GM18870 (cell line): ENCODE measurements at regions not wholly inside any gene's neighbourhood (a gene's known extent, or its start where the extent isn't known, plus 50 kb on each side); places are given as distances from the start of the nearest gene placed in this dataset.

Experiments
- ATAC-seq: cut with Tn5 transposase; IDR thresholded peaks from one replicate; pipeline ENCODE4 v1.9.1; 2021; ENCODE audit warnings: moderate library complexity; ENCODE audit not compliant: unreplicated experiment

DNA sequence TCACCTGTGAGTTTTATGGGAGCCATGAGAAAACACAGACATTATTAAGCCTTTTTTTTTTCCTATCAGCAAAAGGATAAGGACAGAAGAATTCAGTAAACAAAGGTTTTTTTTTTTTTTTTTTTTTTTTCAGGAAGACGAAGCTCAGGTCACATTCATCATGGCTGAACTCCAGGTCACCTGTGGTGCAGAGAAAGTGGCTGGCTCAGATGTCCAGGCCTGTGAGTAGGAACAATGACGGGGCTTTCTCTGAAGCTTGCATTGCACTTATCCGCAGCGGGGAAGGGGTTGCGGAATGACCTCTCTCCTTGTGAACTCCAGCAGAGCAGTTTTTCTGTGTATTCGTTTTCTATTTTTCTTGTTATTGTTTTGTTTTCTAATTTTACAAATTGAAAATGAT, 759.6 kb upstream of the TMEM132C start:
- no peak for ATAC-seq

DNA sequence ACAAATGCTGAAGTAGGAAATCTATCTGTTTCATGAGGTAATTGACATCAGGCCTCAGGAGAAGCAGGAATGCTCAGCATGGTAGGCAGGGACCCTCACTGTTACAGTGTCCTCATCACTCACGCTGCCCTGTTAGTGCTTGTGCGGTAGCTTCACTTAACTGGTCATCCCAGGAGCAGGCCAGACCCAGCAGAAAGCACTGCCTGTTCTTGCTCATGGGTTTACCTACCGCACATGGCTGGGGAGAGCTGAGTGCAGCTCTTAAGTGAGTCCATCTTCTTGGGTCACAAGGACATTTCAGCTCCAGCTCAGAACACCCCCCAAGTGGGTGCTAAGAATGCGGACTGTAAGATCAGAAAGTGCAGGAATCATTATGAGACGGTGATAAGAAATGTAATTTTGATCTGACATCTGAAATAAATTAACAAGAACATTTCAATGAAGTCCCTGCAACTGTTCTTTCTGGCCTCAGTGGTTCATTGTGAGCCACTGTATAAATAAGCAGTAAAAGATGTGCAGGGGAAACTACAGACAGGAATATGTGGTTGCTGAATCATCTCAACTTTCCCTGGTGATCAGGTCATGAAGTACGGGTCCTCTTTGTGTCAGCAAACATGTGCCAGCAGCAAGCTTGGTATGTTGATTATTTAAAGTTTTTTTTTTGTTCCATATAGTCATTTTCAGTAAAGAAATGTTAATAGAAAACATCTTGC, 757.7 kb upstream of the TMEM132C start:
- ATAC-seq, result no peak

DNA sequence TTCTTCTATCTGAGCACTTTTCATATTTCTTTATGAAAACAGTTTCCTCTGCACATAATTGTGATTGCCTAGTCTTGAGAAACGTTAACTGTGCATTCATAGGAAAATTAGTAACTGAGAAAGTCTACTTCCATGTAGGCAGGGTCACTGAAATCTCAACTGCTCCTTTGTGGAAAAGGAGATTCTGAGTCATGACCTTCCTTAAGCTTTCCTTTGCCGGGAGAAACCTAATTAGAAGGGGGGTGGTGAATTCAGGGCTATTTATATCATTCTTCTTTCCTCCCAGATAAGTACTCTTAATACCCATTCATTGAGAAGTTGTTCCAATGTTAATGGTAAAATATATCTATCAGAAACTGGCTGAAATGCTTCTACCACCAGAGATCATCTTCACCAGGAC, 751.0 kb upstream of the TMEM132C start:
- ATAC-seq, result no peak

DNA sequence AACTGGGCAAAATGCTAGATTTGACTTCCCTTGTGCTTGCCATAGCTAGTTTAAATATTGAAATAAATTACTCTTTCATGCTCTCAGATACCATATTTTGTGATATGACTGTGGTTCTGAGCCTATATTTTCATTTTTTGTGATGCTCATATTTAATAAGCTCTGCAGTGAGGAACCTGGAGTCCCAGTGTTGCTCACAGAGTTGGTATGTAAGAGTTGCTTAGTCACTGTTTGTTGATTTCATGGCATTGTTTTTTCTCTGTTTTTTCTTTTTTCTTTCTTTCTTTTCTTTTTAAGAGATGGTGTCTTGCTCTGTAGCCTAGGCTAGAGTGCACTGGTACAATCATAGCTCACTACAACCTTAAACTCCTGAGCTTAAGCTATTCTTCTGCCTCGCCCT, 750.5 kb upstream of the TMEM132C start:
- no peak for ATAC-seq

DNA sequence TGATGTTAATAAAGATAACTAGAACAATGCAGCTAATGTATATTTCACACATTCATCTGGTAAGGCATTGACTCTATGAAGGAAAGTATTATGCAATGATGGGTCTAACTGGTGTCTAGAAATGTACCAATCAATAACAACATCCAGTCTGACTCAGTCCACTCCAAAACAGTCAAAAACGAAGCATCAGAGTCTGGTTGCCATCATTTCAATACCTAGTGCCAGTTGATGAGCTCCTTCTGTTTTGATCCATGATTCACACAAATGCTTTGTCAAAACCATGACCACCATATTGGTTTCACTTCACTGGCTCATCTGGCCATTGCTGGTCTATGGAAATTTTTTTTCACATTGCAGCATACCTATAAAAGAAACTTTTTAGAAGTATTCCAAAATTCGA, 747.2 kb upstream of the TMEM132C start:
- ATAC-seq, result no peak

DNA sequence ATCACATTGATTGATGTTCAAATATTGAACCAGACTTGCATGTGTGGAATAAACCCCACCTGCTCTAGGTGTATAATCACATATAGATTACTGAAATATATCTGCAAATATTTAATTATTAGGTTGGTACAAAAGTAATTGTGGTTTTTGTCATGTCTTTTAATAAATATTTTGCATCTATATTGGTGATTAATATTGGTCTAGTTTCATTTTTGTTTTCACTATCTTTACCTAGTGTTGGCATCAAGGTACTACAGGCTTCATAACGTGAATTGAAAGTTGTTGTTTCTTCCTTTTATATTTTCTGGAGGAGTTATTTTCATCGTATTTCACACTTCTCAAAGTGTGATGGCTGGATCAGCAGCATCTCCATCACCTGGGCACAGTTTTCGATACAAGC, 740.0 kb upstream of the TMEM132C start:
- no peak for ATAC-seq

DNA sequence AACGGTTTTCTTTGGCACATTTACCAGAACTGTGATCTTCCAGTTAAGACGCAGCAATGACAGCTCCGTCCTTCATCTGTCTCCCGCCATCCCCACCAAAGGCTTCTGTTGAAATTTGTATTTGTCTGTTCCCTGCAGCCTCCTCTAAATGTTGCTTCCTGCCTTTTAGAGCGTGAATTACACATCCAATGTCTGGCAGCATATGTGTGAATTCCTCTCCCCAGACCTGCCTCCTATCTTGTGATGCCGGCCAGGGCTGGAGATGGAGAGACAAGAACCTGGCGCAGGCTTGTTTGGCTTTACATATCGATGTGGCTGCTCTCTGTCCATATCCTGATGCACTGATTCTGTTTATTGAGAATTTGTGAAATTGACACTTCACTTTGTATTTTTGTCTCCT, 738.4 kb upstream of the TMEM132C start:
- ATAC-seq, result no peak

DNA sequence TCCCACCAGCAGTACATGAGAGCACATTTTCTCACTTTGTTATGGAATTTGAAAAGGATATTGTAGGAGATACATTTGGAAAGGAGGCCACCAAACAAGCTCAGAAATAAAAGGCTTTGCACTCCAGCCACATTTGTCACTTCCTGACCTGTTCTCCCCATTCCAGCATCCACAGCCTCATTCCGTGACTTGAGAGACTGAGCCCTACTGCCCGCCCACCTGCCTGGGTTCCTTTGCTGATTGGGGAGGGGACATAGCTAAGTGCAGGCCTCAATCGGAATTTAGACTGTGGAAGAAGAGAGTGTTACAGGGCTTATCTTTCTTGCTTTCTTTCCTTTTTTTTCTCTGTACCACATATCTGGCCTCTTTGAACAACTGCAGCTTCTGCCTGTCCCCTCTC, 735.4 kb upstream of the TMEM132C start:
- no peak for ATAC-seq

DNA sequence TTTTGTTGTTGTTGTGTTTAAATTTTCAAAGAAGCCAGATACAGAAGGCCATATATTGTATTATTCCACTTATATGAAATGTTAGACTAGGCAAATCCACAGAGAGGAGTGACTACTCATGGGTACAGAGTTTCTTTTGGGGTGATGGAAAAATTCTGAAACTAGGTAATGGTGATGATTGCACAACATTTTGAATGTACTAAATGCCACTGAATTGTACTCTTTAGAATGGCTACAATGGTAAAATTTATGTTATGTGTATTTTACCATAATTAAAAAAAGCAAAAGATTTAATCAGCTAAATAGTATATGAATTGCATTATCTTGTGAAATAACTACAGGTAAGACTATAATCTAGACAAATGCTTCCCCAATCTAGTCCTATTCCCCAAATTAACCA, 733.6 kb upstream of the TMEM132C start:
- ATAC-seq, result no peak

DNA sequence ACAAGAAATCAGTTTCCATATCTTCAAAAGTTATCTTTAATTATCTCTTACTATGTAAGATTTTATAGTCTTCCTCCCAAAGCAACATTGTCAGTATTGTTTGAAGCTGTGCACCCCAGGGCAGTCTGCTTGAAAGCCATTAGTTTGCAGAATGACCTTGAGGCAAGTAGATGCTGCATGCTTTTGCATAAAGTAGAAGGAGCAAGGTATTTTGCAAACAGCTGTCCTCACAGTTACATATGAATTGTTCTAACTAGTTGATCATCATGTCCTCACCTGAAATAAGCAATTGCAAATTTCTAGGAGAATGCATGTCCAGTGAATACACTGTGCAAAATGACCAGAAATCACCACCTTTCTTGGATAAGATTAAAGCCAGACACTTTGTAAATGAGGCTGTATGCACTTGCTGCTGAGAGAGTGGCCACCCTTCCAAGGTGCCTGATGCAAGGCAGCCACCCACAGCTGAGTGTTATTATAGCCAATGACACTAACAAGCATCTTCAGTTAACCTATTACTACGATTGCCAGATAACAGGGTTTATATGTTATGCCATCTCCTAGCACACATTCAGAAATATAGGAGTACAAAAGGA, 730.0 kb upstream of the TMEM132C start:
- ATAC-seq, result no peak

DNA sequence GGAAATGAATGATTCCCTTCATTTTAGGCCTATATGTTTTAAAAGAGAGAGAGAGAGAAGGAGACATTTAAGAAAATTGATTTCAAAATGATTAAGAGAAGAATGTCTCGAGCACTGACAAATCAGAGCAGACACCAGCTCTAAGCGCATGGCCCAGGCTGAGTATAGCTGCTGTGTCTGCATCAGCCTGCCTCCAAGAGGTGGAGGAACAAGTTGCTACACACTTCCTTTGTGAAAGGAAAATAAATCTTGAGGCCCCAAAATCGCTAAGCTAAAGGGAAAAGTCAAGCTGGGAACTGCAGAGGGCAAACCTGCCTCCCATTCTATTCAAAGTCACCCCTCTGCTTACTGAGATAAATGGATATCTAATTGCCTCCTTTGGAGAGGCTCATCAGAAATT, 728.7 kb upstream of the TMEM132C start:
- no peak for ATAC-seq

DNA sequence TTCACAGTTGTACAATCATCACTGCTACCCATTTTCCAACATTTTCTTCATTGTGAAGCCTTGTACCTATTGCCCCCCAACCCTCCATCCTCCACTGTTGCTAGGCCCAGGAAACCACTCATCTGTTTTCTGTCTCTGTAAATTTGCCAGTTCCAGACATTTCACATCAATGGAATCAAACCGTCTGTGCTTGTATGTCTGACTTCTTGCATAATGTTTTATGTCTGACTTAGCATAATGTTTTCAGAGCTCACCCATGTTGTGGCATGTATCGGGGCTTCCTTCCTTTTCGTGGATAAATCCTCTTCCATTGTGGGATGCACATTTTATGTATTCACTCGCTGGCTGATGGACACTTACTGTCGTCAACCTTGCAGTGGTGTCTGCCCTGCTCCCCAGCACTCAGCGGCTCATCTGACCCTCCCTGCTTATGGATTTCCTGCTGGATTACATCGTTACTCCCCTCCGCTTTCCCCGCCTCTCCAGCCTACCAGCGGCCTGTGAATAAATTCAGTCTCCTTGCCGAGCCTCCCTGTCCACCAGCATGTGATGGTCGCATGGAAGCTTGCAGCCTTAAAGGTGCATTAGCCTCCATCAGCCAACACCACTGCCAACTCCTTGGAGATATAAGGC, 727.6 kb upstream of the TMEM132C start:
- no peak for ATAC-seq

DNA sequence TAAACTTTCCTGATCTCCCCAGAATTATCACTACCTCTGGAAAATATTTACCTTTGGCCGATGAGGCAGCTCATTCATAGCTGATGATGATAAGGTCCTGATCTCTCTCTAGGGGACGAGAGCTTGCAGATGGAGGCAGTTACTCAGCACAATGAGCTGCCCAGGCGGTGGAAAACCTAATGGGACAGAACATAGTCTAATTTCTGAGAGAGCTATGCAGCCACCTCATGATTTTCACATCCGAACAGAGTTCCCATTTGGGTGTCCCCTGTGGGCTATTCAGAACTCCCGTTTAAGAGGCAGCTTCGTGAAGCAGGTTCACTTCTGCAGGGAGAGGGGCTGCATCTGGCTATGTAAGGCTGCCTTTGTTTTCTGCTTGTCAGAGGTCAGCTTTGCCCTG, 724.6 kb upstream of the TMEM132C start:
- ATAC-seq, result no peak

DNA sequence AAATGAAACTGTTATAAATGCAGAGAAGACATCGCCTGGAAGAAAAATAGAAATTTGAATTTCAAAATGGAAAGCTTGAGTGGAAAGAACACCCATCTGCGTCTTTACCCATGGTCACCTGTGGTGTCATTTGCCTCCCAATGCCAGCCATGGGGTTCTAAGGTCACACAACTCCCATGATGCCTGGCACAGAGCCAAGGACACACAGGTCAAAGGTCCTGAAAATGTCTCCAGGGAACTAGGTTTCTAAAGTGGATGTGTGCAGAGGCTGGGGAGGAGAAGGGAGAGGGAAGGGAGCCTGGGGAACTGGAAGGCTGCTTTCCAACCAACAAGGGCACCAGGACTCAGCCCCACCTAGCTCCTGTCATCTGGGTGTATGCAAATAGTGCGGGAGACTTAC, 724.0 kb upstream of the TMEM132C start:
- no peak for ATAC-seq

DNA sequence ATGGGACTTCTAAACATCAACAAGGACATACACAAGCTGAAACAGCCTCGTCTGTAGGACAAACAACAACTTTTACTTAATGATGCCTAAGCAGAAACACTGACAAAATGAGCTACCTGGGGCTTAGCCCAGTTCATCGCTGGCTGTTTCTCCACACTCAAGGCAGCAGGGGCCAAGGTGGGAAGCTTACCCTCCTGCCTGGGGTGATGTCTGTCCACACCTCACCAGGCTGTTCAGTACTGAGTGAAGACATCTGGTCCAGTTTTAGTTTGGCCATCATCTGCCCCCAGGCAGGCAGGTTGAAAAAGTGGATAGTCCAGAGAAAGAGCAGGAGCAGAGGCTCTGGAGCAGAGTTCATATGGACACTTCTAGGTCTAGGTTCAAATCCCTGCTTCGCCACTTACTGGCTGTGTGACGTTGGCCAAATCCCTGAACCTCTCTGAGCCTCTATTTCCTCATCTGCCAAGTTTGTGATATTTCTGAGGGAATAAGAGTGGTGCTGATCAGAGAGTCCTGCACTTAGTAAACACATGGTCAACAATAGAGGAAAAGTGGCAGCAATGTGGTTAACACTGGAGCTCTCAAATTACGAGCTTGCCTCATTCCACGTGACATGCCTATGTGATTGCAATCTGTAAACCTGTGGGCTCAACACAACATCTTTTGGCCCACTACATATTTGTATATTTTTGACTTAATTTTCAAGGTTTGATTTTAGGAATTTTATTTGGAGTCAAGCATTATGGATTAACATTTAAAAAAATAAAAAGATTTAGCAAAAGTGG, 720.1 kb upstream of the TMEM132C start:
- no peak for ATAC-seq

DNA sequence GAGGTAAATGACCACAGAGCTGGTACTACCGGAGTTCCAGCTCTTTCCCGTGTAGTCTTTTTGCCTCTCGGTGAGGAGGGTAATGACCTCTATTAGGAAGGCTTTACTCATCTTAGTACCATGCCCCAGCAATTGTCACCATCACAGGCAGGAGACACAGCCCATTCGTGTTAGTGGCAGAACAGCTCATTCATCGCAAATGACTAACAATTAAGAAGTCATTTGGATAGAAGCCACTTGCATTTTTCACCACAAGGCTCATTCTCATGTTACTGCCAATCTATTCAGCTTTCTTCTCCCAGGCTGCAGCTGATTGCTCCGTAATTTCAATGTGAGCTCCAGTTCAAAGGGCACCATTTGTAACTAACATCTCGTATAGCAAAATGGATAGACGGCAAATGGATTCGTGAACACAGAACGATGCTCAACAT, 718.8 kb upstream of the TMEM132C start:
- no peak for ATAC-seq

DNA sequence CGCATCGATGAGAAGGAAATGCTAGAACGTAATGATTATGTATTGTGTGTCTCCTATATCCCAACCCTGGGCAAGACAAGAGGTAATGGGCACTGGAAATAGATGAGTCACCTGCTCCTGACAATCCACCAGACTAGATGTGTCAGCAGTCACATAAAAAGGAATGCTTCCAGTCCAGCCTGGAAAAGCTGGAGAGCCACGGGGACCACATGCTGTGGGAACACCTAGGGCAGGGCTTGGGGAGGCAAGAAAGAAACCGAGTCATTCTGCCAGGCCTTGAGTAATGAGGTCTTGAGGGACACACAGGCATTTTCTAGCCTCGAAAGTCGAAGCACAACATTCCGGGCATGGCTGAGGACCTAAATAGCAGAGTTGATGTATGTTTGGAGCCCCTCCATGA, 716.7 kb upstream of the TMEM132C start:
- ATAC-seq, result no peak

DNA sequence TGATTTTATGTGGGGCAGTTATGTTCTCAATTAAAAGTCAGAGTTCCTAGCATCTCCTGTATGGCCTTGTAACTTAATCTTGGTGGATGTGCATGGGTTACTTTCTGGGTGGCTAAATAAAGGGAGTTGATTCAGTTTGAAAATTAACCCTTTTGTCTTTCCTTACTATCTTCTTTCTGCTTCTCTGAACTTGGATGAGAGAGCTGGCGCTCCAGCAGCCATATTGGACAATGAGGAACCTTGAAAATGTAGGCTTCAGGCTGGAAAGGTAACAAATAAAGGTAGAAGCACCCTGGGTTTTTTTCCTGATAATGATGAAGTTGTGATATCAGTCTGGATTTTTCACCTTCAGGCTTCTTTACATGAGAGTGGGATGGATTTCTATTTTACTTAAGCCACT, 714.1 kb upstream of the TMEM132C start:
- no peak for ATAC-seq

DNA sequence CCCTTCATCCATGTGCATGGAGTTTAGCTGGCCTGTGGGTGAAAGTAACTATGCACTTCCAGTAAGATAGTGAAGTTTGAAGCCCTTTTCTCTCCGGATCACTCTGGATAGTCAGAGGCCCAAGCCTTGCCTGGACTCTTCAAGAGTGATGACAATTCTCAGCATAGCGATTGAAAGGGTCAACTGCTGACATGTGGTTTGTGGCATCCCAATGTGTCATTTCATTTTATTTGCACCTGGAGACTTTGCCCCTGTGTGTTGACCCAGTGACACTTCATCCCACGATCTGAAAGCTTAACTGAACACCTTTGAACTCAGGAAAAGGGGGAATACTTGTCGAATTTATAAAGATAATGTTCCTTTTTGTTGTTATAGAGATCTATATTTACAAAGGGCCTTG, 711.9 kb upstream of the TMEM132C start:
- no peak for ATAC-seq

DNA sequence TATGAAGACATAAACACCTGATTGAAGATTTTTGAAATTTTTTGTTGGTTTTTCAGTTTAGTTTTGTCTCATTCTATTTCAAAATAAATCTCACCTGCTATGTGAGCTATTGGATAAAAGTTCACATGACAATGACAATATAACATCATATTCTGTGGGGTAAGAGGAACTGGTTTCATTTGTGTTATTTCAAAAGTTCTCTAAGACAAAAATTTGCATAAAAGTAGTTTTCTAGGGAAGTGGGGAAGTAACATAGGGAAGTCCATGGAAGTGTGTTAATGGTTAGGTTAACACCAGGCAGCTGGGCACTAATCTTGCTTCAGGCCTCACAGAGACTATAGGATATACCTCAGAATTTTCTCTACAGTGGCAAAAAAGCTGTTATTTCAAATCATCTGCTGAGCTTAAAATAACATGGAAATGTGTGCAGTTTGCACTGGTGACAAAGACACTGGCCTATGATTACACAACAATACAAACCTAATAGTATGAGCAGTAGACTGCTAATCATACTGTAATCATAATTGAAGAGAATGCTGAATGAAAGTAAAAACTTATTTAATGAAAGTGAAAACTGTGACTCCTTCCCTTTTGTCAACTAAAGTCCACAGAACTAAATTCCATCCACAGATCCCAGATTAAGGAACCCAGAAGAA, 710.6 kb upstream of the TMEM132C start:
- ATAC-seq, result no peak

DNA sequence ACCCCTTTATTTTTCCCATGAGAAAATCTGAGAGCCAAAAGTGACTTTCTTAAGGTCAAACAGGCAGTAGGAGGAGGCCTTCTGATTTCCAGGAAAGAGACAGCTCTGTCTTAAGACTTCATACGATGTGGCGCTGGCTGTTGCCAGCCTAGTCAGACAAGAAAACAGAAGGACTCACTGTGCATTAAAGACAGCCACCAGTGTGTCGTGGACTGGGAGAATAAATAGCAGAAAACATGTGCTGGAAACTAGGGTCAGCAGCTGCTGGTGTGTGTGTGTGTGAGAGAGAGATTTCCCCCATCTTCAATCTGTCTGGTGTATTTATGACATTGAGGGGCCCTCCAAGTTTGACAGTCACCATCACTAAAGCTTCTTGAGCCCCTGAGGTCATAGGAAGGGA, 708.6 kb upstream of the TMEM132C start:
- no peak for ATAC-seq
